ENCODE measurements at regions not wholly inside any gene's neighbourhood (a gene's known extent, or its start where the extent isn't known, plus 50 kb on each side); places are given as distances from the start of the nearest gene placed in this dataset.

DNA sequence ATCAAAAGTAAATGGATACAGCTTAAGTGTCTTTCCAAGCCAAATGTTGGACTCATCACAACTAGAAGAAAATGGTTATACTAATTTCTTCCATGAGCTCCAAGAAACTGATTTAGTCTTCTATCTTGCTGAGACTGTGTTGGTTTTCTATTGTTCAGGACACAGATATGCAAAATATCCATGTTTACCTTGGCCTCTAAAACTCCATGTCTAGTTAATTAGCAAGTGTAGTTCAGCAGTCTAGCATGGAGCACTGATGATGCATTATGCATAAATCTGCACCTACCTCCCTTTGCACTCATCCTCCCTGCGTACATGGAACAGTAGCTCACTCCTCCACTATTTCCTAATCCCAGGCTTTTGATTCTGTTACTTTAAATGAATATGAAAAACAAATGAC is 731.4 kb upstream of the CHAC2 start:
- TF ChIP-seq, protein P1, sequence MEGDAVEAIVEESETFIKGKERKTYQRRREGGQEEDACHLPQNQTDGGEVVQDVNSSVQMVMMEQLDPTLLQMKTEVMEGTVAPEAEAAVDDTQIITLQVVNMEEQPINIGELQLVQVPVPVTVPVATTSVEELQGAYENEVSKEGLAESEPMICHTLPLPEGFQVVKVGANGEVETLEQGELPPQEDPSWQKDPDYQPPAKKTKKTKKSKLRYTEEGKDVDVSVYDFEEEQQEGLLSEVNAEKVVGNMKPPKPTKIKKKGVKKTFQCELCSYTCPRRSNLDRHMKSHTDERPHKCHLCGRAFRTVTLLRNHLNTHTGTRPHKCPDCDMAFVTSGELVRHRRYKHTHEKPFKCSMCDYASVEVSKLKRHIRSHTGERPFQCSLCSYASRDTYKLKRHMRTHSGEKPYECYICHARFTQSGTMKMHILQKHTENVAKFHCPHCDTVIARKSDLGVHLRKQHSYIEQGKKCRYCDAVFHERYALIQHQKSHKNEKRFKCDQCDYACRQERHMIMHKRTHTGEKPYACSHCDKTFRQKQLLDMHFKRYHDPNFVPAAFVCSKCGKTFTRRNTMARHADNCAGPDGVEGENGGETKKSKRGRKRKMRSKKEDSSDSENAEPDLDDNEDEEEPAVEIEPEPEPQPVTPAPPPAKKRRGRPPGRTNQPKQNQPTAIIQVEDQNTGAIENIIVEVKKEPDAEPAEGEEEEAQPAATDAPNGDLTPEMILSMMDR (IDR thresholded peaks at IDR 0.05; ENCODE audit: poor library complexity) = no peak
- TF ChIP-seq EZH2 (IDR thresholded peaks at IDR 0.05; ENCODE audit: borderline replicate concordance) = no peak
- no peak for TF ChIP-seq EZH2phosphoT487 (IDR thresholded peaks at IDR 0.05; ENCODE audit: low read depth, severe bottlenecking, unreplicated experiment)
